ENCODE measurements at regions not wholly inside any gene's neighbourhood (a gene's known extent, or its start where the extent isn't known, plus 50 kb on each side); places are given as distances from the start of the nearest gene placed in this dataset.

DNA sequence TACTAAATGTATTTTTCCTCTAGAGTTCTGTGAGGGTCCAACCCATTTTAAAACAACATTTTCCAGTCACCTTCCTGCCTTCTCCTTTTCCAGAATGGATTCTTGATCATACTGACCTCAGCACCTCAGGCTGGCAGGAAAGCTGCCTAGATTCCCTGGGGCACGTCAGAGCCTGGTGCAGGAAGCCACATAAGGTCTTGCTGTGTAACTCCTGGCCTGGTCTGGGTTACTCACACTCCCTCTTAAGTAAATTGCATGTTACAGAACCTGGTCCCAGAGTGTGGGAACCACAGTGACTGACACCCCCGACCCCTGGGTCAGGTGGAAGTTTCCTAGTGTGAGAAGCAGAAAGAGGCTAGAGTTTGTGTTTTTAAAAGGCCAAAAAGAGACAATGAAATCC, 209.8 kb downstream of the SPTSSA start:
- H3K4me1 ChIP-seq (ENCODE audit: low read depth, poor library complexity, severe bottlenecking): no peaks in the 10 kb centered on the region
- TF ChIP-seq, protein P1, sequence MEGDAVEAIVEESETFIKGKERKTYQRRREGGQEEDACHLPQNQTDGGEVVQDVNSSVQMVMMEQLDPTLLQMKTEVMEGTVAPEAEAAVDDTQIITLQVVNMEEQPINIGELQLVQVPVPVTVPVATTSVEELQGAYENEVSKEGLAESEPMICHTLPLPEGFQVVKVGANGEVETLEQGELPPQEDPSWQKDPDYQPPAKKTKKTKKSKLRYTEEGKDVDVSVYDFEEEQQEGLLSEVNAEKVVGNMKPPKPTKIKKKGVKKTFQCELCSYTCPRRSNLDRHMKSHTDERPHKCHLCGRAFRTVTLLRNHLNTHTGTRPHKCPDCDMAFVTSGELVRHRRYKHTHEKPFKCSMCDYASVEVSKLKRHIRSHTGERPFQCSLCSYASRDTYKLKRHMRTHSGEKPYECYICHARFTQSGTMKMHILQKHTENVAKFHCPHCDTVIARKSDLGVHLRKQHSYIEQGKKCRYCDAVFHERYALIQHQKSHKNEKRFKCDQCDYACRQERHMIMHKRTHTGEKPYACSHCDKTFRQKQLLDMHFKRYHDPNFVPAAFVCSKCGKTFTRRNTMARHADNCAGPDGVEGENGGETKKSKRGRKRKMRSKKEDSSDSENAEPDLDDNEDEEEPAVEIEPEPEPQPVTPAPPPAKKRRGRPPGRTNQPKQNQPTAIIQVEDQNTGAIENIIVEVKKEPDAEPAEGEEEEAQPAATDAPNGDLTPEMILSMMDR (conservative IDR thresholded peaks at IDR 0.05; ENCODE audit: low read depth, low read length): no peak
- H4K20me1 ChIP-seq (ENCODE audit: insufficient read depth): no peaks in the 10 kb centered on the region
- H2AFZ ChIP-seq (ENCODE audit: low read depth): no peak overlapping the region
- no peak overlapping the region for H3K27ac ChIP-seq
- no peaks in the 10 kb centered on the region for H3K27me3 ChIP-seq (ENCODE audit: insufficient read depth, low read depth)
- H3K36me3 ChIP-seq (ENCODE audit: insufficient read depth): no peaks in the 10 kb centered on the region
- H3K9ac ChIP-seq: no peak overlapping the region
- H3K79me2 ChIP-seq (ENCODE audit: insufficient read depth, low read depth): no peaks in the 10 kb centered on the region
- H3K4me3 ChIP-seq (IDR thresholded peaks at IDR 0.05; ENCODE audit: insufficient read depth, low read depth, low read length): no peak overlapping the region
- no peak overlapping the region for H3K4me2 ChIP-seq

DNA sequence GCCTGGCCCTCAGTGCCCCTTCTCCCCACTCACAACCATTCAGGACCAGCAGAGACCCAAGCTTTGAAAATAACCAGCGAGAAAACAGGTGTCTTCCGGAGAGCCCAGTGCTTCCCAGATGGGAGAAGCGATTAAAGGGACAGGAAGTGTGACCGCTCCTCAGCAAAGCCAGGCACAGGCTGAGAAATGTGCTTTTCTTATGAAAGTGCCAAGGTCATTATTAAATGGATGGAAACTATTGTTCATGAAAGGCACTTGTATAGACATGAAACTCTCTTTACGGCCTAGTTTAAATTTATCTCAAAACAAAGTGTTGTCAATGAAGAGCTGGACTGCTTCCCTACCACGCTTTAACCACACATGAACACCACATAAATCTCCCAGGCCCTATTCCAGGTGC, 210.4 kb downstream of the SPTSSA start:
- Histone ChIP-seq H3K27me3 (ENCODE audit: insufficient read depth, low read depth) (no peaks in the 10 kb centered on the region), H4K20me1 (ENCODE audit: insufficient read depth) (no peaks in the 10 kb centered on the region), H3K36me3 (ENCODE audit: insufficient read depth) (no peaks in the 10 kb centered on the region), H2AFZ (ENCODE audit: low read depth) (no peak overlapping the region), H3K4me1 (ENCODE audit: low read depth, poor library complexity, severe bottlenecking) (no peaks in the 10 kb centered on the region), H3K4me2 (no peak overlapping the region), H3K4me3 (IDR thresholded peaks at IDR 0.05; ENCODE audit: insufficient read depth, low read depth, low read length) (no peak overlapping the region), H3K9ac (no peak overlapping the region), H3K79me2 (ENCODE audit: insufficient read depth, low read depth) (no peaks in the 10 kb centered on the region), H3K27ac (no peak overlapping the region)
- TF ChIP-seq, protein P1 (conservative IDR thresholded peaks at IDR 0.05; ENCODE audit: low read depth, low read length): no peak

DNA sequence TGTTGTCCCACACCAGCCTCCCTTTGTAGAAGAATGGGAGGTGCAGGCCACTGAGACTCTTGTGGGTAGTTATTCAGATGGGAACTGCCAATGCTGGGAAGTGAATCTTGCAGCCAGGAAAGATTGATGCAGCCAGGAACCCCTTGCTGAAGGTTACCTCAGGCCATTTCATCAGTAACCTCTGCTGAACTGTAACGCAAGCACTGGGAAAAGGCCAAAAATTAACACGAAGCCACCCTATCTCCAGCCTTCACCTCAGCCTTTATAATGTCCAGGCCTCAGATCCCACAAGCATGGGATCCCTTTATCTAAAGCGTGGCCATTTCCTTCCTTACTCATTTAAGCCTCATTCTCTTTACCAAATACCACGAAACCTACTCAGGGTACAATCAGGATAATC, 211.1 kb downstream of the SPTSSA start:
- no peaks in the 10 kb centered on the region for H3K4me1 ChIP-seq (ENCODE audit: low read depth, poor library complexity, severe bottlenecking)
- no peaks in the 10 kb centered on the region for H3K27me3 ChIP-seq (ENCODE audit: insufficient read depth, low read depth)
- no peak overlapping the region for H3K9ac ChIP-seq
- no peaks in the 10 kb centered on the region for H3K36me3 ChIP-seq (ENCODE audit: insufficient read depth)
- no peak overlapping the region for H3K27ac ChIP-seq
- no peaks in the 10 kb centered on the region for H4K20me1 ChIP-seq (ENCODE audit: insufficient read depth)
- H2AFZ ChIP-seq (ENCODE audit: low read depth): no peak overlapping the region
- H3K79me2 ChIP-seq (ENCODE audit: insufficient read depth, low read depth): no peaks in the 10 kb centered on the region
- no peak overlapping the region for H3K4me3 ChIP-seq (IDR thresholded peaks at IDR 0.05; ENCODE audit: insufficient read depth, low read depth, low read length)
- TF ChIP-seq, protein P1 (conservative IDR thresholded peaks at IDR 0.05; ENCODE audit: low read depth, low read length): no peak
- H3K4me2 ChIP-seq: no peak overlapping the region

DNA sequence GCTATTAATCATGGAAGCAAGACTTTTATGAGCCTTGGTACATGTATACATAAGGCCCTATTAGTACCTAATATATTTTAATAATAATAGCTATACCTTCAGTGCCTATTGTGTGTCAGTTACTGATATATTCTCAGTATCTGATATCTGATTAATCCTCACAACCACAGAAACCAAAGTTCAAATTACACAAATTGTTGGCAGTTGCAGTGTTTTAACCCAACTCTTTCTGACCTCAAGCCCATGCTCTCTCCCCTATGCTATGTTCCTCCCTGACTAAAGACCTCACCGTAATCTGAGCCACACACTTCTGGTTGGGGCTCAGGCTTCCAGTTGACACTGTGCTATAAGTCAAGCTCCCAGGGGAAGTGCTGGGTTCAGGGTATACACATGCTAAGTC, 214.4 kb downstream of the SPTSSA start:
- Histone ChIP-seq H3K27ac (no peak overlapping the region), H3K4me3 (IDR thresholded peaks at IDR 0.05; ENCODE audit: insufficient read depth, low read depth, low read length) (no peak overlapping the region), H3K4me1 (ENCODE audit: low read depth, poor library complexity, severe bottlenecking) (no peaks in the 10 kb centered on the region), H3K36me3 (ENCODE audit: insufficient read depth) (no peaks in the 10 kb centered on the region), H4K20me1 (ENCODE audit: insufficient read depth) (no peaks in the 10 kb centered on the region), H2AFZ (ENCODE audit: low read depth) (no peak overlapping the region), H3K9ac (no peak overlapping the region), H3K4me2 (no peak overlapping the region), H3K79me2 (ENCODE audit: insufficient read depth, low read depth) (no peaks in the 10 kb centered on the region), H3K27me3 (ENCODE audit: insufficient read depth, low read depth) (no peaks in the 10 kb centered on the region)
- TF ChIP-seq, protein P1 (conservative IDR thresholded peaks at IDR 0.05; ENCODE audit: low read depth, low read length): no peak

DNA sequence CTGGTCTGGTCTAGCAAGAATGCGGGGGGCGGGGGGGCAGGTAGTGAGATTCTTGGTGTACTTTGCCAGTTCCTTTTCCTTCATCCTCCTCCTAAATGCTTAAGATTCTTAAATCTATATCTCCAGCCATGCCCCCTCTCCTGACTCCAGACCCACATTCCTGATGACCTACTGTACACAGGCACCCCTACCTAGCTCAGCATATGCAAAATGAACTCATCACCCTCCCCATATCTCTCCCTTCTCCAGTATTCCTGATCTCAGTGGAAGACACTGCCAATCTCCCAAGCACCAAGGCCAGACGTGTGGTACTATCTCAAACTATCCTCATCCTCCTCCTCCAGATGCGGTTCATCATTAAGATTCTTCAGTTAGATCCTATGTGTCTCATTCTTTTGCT, 215.8 kb downstream of the SPTSSA start:
- H2AFZ ChIP-seq (ENCODE audit: low read depth): no peak overlapping the region

More for the DNA sequence above, 215.8 kb downstream of the SPTSSA start:
- Histone ChIP-seq H3K36me3 (ENCODE audit: insufficient read depth) (no peaks in the 10 kb centered on the region), H3K4me1 (ENCODE audit: low read depth, poor library complexity, severe bottlenecking) (no peaks in the 10 kb centered on the region), H3K9ac (no peak overlapping the region), H3K27me3 (ENCODE audit: insufficient read depth, low read depth) (no peaks in the 10 kb centered on the region), H3K27ac (no peak overlapping the region), H3K79me2 (ENCODE audit: insufficient read depth, low read depth) (no peaks in the 10 kb centered on the region), H3K4me2 (no peak overlapping the region), H4K20me1 (ENCODE audit: insufficient read depth) (no peaks in the 10 kb centered on the region), H3K4me3 (IDR thresholded peaks at IDR 0.05; ENCODE audit: insufficient read depth, low read depth, low read length) (no peak overlapping the region)
- TF ChIP-seq, protein P1 (conservative IDR thresholded peaks at IDR 0.05; ENCODE audit: low read depth, low read length): no peak

Measured in KMS-11 (cell line).